D721Med (cell line): ENCODE measurements at regions not wholly inside any gene's neighbourhood (a gene's known extent, or its start where the extent isn't known, plus 50 kb on each side); places are given as distances from the start of the nearest gene placed in this dataset.

Experiments
- DNase-seq: peaks from one replicate; pipeline ENCODE4 v3.0.0; 2011; ENCODE audit warnings: low spot score; ENCODE audit not compliant: insufficient read length
- FAIRE-seq: peaks from 2 replicates; lab custom pipeline; 2011; peaks lifted over from hg19 to GRCh38; lab: Jason Lieb, UNC
- TF ChIP-seq, protein P1 (sequence below): IDR thresholded peaks from 2 replicates; pipeline ENCODE4 v1.5.1; 2012; ENCODE audit warnings: mild to moderate bottlenecking, control low read depth; ENCODE audit not compliant: insufficient read depth; ENCODE audit errors: missing control alignments

DNA sequence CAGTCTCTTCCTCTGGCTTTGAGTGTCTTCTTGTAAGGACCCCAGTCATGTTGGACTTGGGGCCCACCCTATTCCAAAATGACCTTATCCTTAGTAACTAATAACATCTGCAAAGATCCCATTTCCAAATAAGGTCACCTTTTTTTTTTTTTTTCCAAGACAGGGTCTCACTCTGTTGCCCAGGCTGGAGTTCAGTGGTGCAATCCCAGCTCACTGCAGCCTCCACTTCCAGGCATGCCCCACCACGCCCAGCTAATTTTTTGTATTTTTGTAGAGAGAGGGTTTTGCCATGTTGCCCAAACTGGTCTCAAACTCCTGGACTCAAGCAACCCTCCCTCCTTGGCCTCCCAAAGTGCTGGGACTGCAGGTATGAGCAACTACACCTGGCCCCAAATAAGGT lies 118.8 kb upstream of the GSE1 start:
- FAIRE-seq (no peak), DNase-seq (no peak)
- TF ChIP-seq, protein P1, sequence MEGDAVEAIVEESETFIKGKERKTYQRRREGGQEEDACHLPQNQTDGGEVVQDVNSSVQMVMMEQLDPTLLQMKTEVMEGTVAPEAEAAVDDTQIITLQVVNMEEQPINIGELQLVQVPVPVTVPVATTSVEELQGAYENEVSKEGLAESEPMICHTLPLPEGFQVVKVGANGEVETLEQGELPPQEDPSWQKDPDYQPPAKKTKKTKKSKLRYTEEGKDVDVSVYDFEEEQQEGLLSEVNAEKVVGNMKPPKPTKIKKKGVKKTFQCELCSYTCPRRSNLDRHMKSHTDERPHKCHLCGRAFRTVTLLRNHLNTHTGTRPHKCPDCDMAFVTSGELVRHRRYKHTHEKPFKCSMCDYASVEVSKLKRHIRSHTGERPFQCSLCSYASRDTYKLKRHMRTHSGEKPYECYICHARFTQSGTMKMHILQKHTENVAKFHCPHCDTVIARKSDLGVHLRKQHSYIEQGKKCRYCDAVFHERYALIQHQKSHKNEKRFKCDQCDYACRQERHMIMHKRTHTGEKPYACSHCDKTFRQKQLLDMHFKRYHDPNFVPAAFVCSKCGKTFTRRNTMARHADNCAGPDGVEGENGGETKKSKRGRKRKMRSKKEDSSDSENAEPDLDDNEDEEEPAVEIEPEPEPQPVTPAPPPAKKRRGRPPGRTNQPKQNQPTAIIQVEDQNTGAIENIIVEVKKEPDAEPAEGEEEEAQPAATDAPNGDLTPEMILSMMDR, result no peak

DNA sequence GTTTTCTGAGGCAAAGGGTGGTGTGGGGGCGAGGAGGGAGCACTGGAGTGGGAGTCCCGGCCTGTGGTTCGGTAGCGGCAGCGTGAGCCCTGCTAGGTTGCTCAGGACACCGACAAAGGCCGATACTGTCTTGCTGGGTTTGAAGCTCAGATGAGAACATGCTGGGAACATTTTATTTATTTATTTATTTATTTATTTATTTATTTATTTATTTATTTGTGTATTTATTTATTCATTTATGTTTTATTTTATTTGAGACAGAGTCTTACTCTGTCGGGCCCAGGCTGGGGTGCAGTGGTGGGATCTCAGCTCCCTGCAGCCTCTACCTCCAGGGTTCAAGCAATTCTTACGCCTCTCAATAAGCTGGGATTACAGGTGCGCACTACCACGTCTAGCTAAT lies 117.9 kb upstream of the GSE1 start:
- TF ChIP-seq, protein P1, result no peak
- FAIRE-seq (no peak), DNase-seq (no peak)

DNA sequence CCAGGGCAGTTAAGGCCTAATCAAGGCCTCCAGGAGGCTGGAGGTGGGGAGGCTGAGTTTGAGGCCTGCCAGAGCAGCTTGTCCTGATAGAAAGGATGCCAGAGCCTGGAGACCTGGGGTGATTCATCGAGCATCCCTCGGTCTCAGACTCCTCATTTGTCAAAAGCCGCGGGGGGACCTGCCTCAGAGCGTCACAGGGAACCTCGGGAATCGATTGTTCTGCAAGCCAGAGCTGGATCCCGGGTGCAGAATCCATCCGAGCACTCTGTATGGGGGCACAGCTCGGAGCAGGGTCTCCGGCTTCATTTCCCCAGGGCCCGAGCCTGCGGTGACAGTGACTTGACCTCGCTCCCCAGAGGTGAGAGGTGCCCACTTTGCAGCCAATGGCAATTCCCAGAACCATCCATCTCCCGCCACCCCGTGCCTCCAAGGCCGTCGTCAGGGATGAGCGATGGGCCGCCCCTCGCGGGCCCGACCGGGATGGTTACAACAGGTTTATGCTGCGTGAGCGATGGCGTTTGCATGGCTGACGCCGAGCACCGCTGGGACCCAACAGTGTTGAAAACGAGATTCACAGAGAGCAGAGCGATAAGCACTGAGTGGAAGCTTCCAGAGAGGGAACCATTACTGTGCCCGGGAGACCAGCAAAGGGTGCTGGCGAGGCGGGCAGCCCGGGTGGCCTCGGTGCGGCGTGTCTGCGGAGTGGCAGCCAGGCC lies 117.1 kb upstream of the GSE1 start:
- DNase-seq (no peak), FAIRE-seq (no peak)
- TF ChIP-seq, protein P1, result no peak

DNA sequence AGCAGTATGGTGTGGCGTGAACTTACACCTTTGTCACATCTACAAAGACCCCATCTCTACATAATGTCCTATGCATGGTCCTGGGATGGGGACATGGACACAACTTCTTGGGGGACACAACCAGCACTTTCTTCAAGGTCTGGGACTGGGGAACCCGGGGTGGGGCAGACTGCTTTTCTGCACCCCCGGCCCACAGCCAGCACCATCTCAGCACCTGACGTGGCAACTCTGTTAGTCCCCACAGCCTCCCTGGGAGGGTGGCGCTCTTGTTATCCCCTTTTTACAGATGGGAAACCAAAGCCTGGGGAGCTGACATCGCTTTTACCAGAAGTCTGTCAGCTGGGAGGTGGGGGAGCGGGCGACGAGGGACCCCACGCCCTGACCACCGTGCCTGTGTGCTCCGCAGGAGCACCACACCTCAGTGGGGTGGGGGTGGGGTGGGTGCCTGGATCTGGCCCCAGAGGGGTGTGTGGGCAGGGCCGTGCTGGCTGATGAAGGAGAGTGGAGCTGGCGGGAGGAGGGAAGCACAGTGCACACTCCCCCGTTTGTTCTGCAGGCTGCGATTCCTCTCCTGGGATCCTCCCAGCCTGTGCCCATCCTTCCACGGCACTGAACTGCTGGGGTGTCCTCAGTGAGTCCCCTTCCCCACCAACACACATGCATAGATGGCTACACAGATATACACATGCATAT lies 115.4 kb upstream of the GSE1 start:
- DNase-seq (no peak), FAIRE-seq (no peak)
- TF ChIP-seq, protein P1, result no peak

DNA sequence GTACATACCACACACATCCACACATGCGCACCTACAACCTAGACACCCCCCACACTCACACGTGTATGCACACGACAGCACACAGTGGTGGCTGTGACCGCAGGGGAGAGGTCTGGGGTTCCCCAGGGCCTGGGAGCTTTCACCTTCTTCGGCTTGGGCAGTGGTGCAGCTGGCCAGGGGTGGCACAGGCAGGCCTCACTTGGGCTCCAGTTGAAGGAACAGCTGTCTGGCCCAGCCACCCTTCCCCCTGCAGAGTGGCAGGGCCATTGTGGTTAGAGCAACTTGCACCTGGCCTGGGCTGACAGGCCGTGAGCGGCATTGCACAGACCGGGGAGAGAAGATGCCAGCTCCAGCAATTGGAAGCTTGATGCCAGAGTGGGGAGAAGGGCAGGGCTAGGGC lies 114.5 kb upstream of the GSE1 start:
- FAIRE-seq (no peak), DNase-seq (no peak)
- TF ChIP-seq, protein P1, result no peak

DNA sequence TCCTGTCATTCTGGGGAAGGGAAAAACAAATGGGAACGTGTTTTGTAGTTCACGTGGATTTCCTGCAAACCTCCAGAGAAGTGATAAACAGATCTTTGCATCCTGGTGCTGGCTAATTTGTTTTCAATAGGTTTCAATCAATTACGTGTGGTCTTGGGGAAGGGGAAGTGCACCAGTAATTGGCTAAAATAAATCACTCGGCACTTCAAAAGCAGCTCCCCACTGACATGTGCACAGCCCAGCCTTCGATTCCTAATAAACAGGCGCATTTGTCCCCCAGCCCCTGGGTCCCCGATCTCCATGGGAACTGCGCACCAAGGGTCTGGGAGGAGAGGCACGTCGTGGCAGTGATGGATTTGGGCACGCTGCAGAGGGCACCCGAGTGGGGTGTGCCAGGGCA lies 112.9 kb upstream of the GSE1 start:
- FAIRE-seq, result no peak
- TF ChIP-seq, protein P1, result no peak
- no peak for DNase-seq

DNA sequence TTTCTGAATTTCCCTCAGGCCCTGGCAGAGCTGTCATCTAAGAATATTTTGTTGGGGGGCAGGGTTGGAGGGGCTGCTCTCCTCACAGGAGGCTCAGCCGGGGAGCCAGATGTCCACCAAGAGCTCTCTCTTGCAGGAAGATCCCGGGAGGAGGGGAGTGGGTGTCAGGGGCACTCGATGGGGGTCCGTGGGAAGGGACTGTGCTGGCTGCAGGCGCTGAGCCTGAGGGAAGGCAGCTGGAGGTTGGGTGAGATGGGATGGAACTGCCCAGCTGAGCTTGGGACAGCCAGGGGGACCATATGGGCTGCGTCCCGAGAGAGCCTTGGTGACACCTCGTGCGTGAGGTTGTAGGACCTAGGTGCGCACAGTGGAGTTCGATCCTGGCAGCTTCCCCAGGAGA lies 111.2 kb upstream of the GSE1 start:
- TF ChIP-seq, protein P1, result no peak
- DNase-seq (no peak), FAIRE-seq (no peak)
